GM18870 (cell line): ENCODE measurements at regions not wholly inside any gene's neighbourhood (a gene's known extent, or its start where the extent isn't known, plus 50 kb on each side); places are given as distances from the start of the nearest gene placed in this dataset.
"Not testable (repeated sequence)": the region's sequence is repeated elsewhere in the genome, so short reads cannot be mapped to it uniquely, and the experiment has no call there.

Experiments
- ATAC-seq: cut with Tn5 transposase; IDR thresholded peaks from one replicate; pipeline ENCODE4 v1.9.1; 2021; ENCODE audit warnings: moderate library complexity; ENCODE audit not compliant: unreplicated experiment

GRCh38 chr6:134791243-134791843 lies 158.6 kb downstream of the ALDH8A1 start:
- not testable (repeated sequence) for ATAC-seq

- no peak for ATAC-seq
Observed at GRCh38 chr6:134787261-134787877, 162.5 kb downstream of the ALDH8A1 start.

- ATAC-seq = no peak
Observed at GRCh38 chr6:134784336-134784735, 165.6 kb downstream of the ALDH8A1 start.

- no peak for ATAC-seq
Observed at GRCh38 chr6:134778431-134778830, 171.5 kb downstream of the ALDH8A1 start.

- no peak for ATAC-seq
Observed at GRCh38 chr6:134774201-134774638, 175.7 kb downstream of the ALDH8A1 start.

GRCh38 chr6:134772671-134773360 lies 177.1 kb downstream of the ALDH8A1 start:
- no peak for ATAC-seq

- ATAC-seq = no peak
Observed at GRCh38 chr6:134768931-134769330, 181.0 kb downstream of the ALDH8A1 start.

GRCh38 chr6:134766497-134766896 lies 183.4 kb downstream of the ALDH8A1 start:
- no peak for ATAC-seq

- no peak for ATAC-seq
Observed at GRCh38 chr6:134764741-134765140, 185.2 kb downstream of the ALDH8A1 start.

GRCh38 chr6:134763575-134763974 lies 186.3 kb downstream of the ALDH8A1 start:
- ATAC-seq = not testable (repeated sequence)

- no peak for ATAC-seq
Observed at GRCh38 chr6:134758621-134759020, 191.3 kb downstream of the ALDH8A1 start.

GRCh38 chr6:134757911-134758361 lies 192.0 kb downstream of the ALDH8A1 start:
- no peak for ATAC-seq

- no peak for ATAC-seq
Observed at GRCh38 chr6:134756374-134757025, 193.4 kb downstream of the ALDH8A1 start.

- ATAC-seq = no peak
Observed at GRCh38 chr6:134754013-134754690, 195.7 kb downstream of the ALDH8A1 start.

GRCh38 chr6:134753001-134753400 lies 196.9 kb downstream of the ALDH8A1 start:
- no peak for ATAC-seq

GRCh38 chr6:134752445-134752844 lies 197.5 kb downstream of the ALDH8A1 start:
- ATAC-seq = no peak

- ATAC-seq = no peak
Observed at GRCh38 chr6:134750669-134751068, 199.2 kb downstream of the ALDH8A1 start.

- ATAC-seq = no peak
Observed at GRCh38 chr6:134748484-134748883, 201.4 kb downstream of the ALDH8A1 start.

- not testable (repeated sequence) for ATAC-seq
Observed at GRCh38 chr6:134747197-134747596, 202.7 kb downstream of the ALDH8A1 start.

- no peak for ATAC-seq
Observed at GRCh38 chr6:134746140-134746539, 203.8 kb downstream of the ALDH8A1 start.

GRCh38 chr6:134745192-134745591 lies 204.7 kb downstream of the ALDH8A1 start:
- ATAC-seq = not testable (repeated sequence)
